Stimulated activated CD4-positive, alpha-beta T cell treated with anti-CD3 and anti-CD28 coated beads, TNF-alpha, amount 100 ng/mL, for 24 hours (primary cell): ENCODE measurements at regions not wholly inside any gene's neighbourhood (a gene's known extent, or its start where the extent isn't known, plus 50 kb on each side); places are given as distances from the start of the nearest gene placed in this dataset.
"Not testable (repeated sequence)": the region's sequence is repeated elsewhere in the genome, so short reads cannot be mapped to it uniquely, and the experiment has no call there.

Experiments used
- DNase-seq, 3 experiments: peaks; one replicate each; pipeline ENCODE4 v3.0.0-alpha.2; 2020; ENCODE audit warnings: low read depth in 3 of 3

- DNase-seq, result no peak
These were observed 477.3 kb downstream of the TSHZ3 start for GRCh38 chr19:30871979-30872378.

- no peak for DNase-seq
These were observed 478.4 kb downstream of the TSHZ3 start for GRCh38 chr19:30870876-30871275.

GRCh38 chr19:30865511-30865910 lies 483.7 kb downstream of the TSHZ3 start:
- DNase-seq, result no peak

- DNase-seq, result no peak
These were observed 484.6 kb downstream of the TSHZ3 start for GRCh38 chr19:30864391-30865215.

GRCh38 chr19:30862876-30863275 lies 486.4 kb downstream of the TSHZ3 start:
- DNase-seq, result no peak

GRCh38 chr19:30861919-30862318 lies 487.3 kb downstream of the TSHZ3 start:
- DNase-seq, result no peak

GRCh38 chr19:30857966-30858490 lies 485.8 kb downstream of the ZNF536 start:
- no peak for DNase-seq

GRCh38 chr19:30857388-30857787 lies 485.2 kb downstream of the ZNF536 start:
- DNase-seq, result no peak

- DNase-seq, result no peak
These were observed 484.6 kb downstream of the ZNF536 start for GRCh38 chr19:30856786-30857185.

- DNase-seq, result no peak
These were observed 484.2 kb downstream of the ZNF536 start for GRCh38 chr19:30856376-30856775.

- DNase-seq, result no peak
These were observed 483.3 kb downstream of the ZNF536 start for GRCh38 chr19:30855442-30855841.

- DNase-seq, result no peak
These were observed 482.5 kb downstream of the ZNF536 start for GRCh38 chr19:30854661-30855060.

GRCh38 chr19:30854207-30854606 lies 482.0 kb downstream of the ZNF536 start:
- no peak for DNase-seq

- DNase-seq, result no peak
These were observed 480.9 kb downstream of the ZNF536 start for GRCh38 chr19:30853036-30853435.

GRCh38 chr19:30852168-30852567 lies 480.0 kb downstream of the ZNF536 start:
- DNase-seq, result no peak

GRCh38 chr19:30851646-30852045 lies 479.5 kb downstream of the ZNF536 start:
- DNase-seq, result no peak

GRCh38 chr19:30848636-30849425 lies 476.6 kb downstream of the ZNF536 start:
- DNase-seq, result no peak

GRCh38 chr19:30846102-30846501 lies 473.9 kb downstream of the ZNF536 start:
- DNase-seq, result no peak

- DNase-seq, result no peak
These were observed 470.7 kb downstream of the ZNF536 start for GRCh38 chr19:30842926-30843325.

GRCh38 chr19:30841934-30842333 lies 469.8 kb downstream of the ZNF536 start:
- no peak for DNase-seq

- DNase-seq, result no peak
These were observed 458.7 kb downstream of the ZNF536 start for GRCh38 chr19:30830875-30831274.

- DNase-seq, result not testable (repeated sequence)
These were observed 453.3 kb downstream of the ZNF536 start for GRCh38 chr19:30825505-30825904.

- DNase-seq, result no peak
These were observed 452.6 kb downstream of the ZNF536 start for GRCh38 chr19:30824809-30825208.
